GM18508 (cell line): ENCODE measurements at regions not wholly inside any gene's neighbourhood (a gene's known extent, or its start where the extent isn't known, plus 50 kb on each side); places are given as distances from the start of the nearest gene placed in this dataset.

Experiments used
- ATAC-seq: cut with Tn5 transposase; IDR thresholded peaks from one replicate; pipeline ENCODE4 v1.9.1; 2021; ENCODE audit warnings: moderate number of reproducible peaks; ENCODE audit not compliant: insufficient read depth, unreplicated experiment

- ATAC-seq: no peak
These were observed 345.1 kb downstream of the CYP26B1 start for GRCh38 chr2:71802556-71802955.

GRCh38 chr2:71801969-71802368 lies 345.7 kb downstream of the CYP26B1 start:
- no peak for ATAC-seq

DNA sequence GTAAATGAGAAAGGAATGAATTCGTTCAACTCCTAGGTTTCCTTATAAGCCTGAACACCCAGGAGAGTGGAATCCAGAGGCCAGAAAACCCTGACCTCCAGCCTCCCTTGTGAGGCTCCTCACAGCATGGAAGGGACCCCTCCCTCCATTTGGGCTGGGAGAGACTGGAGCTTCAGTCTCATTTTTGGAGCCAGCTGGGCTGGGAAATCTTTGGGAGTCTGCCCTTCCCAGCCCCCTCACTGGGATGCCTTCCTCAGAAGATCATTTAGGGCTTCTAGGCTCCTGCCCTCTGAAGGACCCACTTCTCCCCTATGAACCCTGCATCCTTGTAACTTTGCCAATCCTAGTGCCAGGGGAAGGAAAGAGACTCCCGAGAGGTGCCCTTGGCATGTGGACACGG lies 346.1 kb downstream of the CYP26B1 start:
- ATAC-seq: no peak

- no peak for ATAC-seq
These were observed 346.8 kb downstream of the CYP26B1 start for GRCh38 chr2:71800851-71801250.

DNA sequence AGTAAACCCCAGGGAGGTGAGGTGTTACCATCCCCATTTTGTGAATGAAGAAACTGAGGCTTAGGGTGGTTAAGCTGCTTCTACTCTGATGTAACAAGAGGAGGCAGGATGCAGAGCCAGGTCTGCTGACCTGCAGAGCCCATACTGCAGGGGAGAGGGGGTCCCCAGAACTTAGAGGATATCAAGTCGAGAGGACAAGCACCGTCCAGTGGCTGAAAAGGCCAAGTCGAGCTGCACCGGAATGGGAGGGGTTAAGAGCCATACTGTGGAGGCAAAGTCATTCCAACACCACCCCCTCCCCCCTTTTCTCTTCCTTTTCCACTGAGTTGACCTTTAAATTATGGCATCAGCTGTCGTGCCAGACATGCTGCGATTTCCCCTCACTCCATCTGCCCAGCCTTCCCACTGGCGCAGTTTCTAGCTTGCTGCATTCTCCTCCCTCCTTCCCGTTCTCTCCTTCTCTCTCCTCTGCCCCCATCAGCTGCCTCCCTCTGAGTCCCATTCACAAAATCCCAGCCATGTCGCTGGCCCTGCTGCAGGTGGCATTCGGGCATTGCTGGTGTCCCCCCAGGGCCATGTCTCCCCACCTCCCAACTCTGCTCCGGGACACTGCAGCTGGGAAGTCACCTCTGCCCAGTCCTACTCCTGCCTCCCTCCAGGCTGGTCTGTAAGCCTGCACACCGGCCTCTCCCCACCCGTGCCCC lies 346.9 kb downstream of the DYSF start:
- ATAC-seq: no peak

DNA sequence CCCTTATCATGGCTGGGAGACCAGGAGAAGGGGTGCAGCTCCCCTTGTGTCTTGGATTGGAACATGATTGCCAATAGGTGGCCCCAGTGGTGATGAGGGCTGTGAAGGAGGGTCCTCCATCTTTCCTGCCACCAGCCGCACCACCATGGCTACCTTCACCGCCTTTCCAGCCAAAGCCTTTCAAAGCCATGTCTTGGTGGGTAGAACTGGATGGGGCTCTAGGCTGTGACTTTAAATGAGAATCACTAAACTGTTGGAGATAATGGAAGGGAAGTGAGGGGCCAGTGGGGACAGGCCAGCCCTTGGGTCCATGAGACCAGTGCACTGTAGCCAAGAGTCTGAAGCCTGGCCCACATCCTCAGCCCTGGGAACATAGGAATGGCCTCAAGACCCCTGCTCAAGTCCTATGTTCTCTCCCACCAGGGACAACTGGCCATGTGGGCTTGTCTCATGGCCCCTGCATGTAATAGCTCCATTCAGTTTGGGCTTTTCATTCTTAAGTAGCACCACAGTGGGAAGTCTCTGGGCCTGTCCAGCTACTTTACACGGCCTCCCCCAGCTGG lies 345.7 kb downstream of the DYSF start:
- no peak for ATAC-seq

DNA sequence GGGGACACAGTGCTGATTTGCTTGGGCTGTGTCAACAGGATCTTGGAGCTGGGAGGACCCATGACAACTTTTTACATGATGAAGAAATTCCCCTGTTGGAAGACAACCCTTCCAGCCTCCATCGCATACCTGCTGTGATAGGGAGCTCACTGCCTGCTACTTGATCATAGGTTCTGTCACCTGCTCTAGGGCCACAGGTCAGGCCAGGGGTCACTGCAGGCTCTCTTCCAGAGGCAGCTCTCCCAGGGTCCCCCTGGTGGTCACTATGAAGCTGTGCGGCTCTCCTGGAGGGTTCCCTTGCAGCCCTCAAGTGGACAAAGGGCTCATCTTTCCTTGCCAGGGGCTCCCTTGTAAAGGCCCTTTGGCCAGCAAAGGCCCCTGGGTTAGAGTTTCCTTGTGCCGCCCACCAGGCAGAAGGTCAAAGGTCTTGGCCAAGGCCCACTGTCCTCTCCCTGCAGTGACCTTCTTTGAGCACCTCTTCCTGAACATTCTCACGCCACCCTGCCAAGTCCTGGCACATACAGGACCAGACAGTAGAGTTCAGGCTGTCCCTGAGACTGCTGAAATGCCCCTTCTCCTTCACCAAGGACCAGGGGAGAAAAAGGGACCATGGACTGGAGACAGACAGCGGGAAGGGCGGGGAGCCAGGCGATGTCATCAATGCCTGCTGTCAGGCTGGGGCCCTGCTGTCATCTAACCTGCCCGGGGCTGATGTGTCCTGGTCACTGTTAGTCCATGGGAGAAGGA lies 345.1 kb downstream of the DYSF start:
- ATAC-seq: no peak

- no peak for ATAC-seq
These were observed 343.9 kb downstream of the DYSF start for GRCh38 chr2:71797035-71797810.

DNA sequence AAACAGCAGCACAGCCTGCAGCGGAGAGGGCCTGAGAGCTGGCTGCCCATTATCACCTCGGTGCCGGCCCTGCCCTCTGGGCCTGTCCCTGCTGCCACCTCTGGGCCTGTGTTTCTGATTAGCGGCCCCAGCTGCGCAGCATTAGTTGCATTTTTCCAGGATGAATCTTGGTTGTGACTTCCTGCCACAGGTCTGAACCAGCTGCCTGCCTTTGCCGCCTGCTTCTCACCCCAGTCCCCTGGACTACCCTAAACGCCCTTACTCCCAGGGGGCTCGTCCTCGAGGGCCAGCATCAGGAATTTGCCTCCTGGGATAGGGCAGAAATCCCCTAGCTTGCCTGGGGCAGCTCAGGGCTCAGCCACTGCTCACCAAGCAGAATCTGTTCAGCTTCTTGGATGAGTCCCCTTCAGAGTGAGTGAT lies 342.8 kb downstream of the DYSF start:
- ATAC-seq: no peak

- ATAC-seq: no peak
These were observed 342.1 kb downstream of the DYSF start for GRCh38 chr2:71795486-71795885.

- no peak for ATAC-seq
These were observed 341.2 kb downstream of the DYSF start for GRCh38 chr2:71794611-71795010.

GRCh38 chr2:71793926-71794325 lies 340.6 kb downstream of the DYSF start:
- ATAC-seq: no peak

- ATAC-seq: no peak
These were observed 339.8 kb downstream of the DYSF start for GRCh38 chr2:71792926-71793761.

DNA sequence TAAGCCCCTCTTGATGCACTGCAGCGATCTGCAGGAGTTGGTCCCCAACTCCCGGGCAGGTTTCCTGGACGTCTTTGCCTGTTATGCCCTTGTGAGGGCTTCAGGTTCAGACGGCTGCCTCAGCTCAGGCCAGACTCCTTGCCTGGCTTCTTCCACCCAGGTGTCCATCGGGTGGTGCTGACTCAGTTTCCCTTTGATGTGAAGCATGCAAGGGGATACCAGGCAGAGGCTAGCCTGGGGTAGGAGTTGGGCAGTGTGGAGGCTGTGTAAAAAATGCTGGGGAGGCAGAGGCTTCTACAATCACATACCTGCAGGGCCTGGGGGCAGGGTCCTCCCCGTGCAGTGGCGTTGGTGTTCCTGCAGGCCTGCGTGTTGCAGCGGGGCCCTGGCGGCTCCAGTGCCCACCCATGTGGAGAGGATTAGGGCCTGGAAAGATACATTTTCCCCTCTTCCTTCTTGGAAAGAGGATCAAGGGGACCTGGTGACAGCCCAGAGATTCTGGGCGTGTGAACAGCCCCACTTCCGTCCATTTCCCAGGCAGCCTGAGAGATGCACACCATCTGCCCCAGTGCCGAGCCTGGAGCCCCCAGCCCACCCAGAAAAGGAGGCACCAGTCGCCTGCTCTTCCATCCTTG lies 338.3 kb downstream of the DYSF start:
- ATAC-seq: no peak

DNA sequence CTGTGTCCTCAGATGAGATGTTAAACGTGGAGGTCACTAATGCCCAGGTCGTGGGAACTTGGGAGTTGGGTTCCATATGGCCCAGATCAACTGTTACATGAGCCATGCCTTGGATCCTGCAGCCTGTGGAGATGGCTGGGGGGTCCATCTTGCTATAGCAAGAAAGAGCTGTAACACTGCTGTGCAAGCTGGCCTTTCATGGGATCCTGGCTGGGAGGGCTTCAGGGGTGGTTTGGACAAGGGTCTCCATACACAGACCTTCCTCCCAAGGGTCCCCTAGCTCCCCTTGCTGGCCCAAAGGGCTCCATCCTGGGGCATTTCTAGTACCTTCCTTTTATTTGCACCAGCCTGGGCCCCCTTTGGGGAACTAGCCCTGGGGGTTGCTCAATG lies 337.7 kb downstream of the DYSF start:
- no peak for ATAC-seq

GRCh38 chr2:71790226-71791060 lies 337.1 kb downstream of the DYSF start:
- no peak for ATAC-seq

DNA sequence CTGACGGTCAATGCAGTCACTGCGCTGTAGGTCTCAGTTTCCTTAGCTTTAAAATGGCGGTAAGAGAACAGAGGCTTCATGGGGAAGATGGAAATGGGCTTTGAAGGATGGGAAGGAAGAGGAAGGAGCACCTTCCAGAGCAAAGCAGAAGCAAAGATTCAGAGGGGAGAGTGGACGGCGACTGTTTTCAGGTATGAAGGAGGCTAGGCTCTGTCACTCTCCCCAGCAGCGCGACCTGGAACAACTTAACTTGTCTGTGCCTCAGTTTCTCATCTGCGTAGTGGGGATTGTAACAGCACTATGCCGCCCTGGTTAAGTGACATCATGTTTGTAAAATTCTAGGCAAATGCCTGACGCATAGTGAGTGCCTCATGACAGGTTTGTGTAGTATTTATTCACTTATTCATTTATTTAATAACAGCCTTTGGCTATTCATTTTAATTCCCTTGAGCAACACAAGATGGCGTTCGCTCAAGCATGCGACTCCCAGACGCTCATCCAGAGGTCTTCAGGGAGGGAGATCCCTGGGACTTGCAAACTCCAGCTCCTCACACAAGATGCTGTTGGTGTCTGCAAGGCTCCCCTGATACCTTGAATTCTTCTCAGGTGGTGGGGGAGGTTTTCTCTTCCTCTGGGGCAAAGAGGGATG lies 336.3 kb downstream of the DYSF start:
- no peak for ATAC-seq

- no peak for ATAC-seq
These were observed 335.4 kb downstream of the DYSF start for GRCh38 chr2:71788601-71789240.
